WTC11 (cell line): ENCODE measurements at regions not wholly inside any gene's neighbourhood (a gene's known extent, or its start where the extent isn't known, plus 50 kb on each side); places are given as distances from the start of the nearest gene placed in this dataset.

Source experiments
- ATAC-seq: fragments of 200-7000 bp; cut with Tn5 transposase; 2 replicates; pipeline ENCODE4 v1.10.0; 2021; ENCODE audit warnings: mild to moderate bottlenecking, moderate library complexity
- CTCF ChIA-PET: fragments of 300-600 bp; sonication (Branson Sonifier 250); formaldehyde crosslinking; loops from one replicate; lab custom pipeline; 2021; ENCODE audit warnings: antibody characterized with exemption; lab: Charles Lee
- POLR2A ChIA-PET: fragments of 350-600 bp; sonication (Branson Sonifier 250); formaldehyde crosslinking; loops from one replicate; lab custom pipeline; 2021; ENCODE audit warnings: antibody characterized with exemption; lab: Charles Lee
- DNase-seq: peaks from one replicate; pipeline ENCODE4 v3.0.0; 2021; ENCODE audit warnings: low spot score
- H3K27ac Mint-ChIP-seq: 2 replicates; pipeline ENCODE4 v1.8.0; 2021; ENCODE audit warnings: mixed read lengths
- H3K27me3 Mint-ChIP-seq: 2 replicates; pipeline ENCODE4 v1.8.0; 2021; ENCODE audit warnings: low read depth, mild to moderate bottlenecking, moderate library complexity, mixed read lengths
- H3K36me3 Mint-ChIP-seq: 2 replicates; pipeline ENCODE4 v1.8.0; 2021; ENCODE audit warnings: mixed read lengths
- H3K4me1 Mint-ChIP-seq: 2 replicates; pipeline ENCODE4 v1.8.0; 2022; ENCODE audit warnings: mixed read lengths
- H3K4me3 Mint-ChIP-seq: 2 replicates; pipeline ENCODE4 v1.8.0; 2021; ENCODE audit warnings: mild to moderate bottlenecking, moderate library complexity, mixed read lengths
- H3K9me3 Mint-ChIP-seq: 2 replicates; pipeline ENCODE4 v1.8.0; 2021; ENCODE audit warnings: mixed read lengths
- ARID4B ChIP-seq: sonication (generic); formaldehyde crosslinking; IDR thresholded peaks from 2 replicates; pipeline ENCODE4 v1.8.0; 2023; ENCODE audit warnings: missing genetic modification reagents, mild to moderate bottlenecking, borderline replicate concordance
- ATF1 ChIP-seq: sonication (generic); formaldehyde crosslinking; IDR thresholded peaks from 2 replicates; pipeline ENCODE4 v1.8.1; 2023; ENCODE audit warnings: mild to moderate bottlenecking, moderate library complexity, missing genetic modification reagents
- ATF3 ChIP-seq: sonication (generic); formaldehyde crosslinking; conservative IDR thresholded peaks from 2 replicates; pipeline ENCODE4 v1.8.1; 2022; ENCODE audit warnings: mild to moderate bottlenecking, missing genetic modification reagents
- CTCF ChIP-seq: fragments of 200-600 bp; IDR thresholded peaks from 2 replicates; pipeline ENCODE4 v1.8.0; 2022; ENCODE audit warnings: antibody characterized with exemption
- ETV6 ChIP-seq: sonication (generic); formaldehyde crosslinking; IDR thresholded peaks from 2 replicates; pipeline ENCODE4 v1.8.1; 2022; ENCODE audit warnings: mild to moderate bottlenecking, missing genetic modification reagents
- FOXK1 ChIP-seq: sonication (generic); formaldehyde crosslinking; IDR thresholded peaks from 2 replicates; pipeline ENCODE4 v1.8.0; 2022; ENCODE audit warnings: mild to moderate bottlenecking, moderate library complexity, missing genetic modification reagents
- HMGA2 ChIP-seq: fragments of 250-450 bp; sonication (Bioruptor Pico); IDR thresholded peaks from 2 replicates; pipeline ENCODE4 v1.4.0; 2021; ENCODE audit warnings: mild to moderate bottlenecking, moderate library complexity
- IRF2 ChIP-seq: sonication (generic); formaldehyde crosslinking; IDR thresholded peaks from 2 replicates; pipeline ENCODE4 v1.8.0; 2022; ENCODE audit warnings: low read depth, missing genetic modification reagents, borderline replicate concordance
- NR2C2 ChIP-seq: sonication (generic); formaldehyde crosslinking; IDR thresholded peaks from 2 replicates; pipeline ENCODE4 v1.8.0; 2022; ENCODE audit warnings: mild to moderate bottlenecking, missing genetic modification reagents
- OVOL2 ChIP-seq: fragments of 250-450 bp; sonication (Bioruptor Pico); IDR thresholded peaks from 2 replicates; pipeline ENCODE4 v1.9.0; 2021; ENCODE audit warnings: mild to moderate bottlenecking, borderline replicate concordance
- PRRX2 ChIP-seq: fragments of 250-450 bp; sonication (Bioruptor Pico); IDR thresholded peaks from 2 replicates; pipeline ENCODE4 v1.8.0; 2021; ENCODE audit warnings: mild to moderate bottlenecking
- SP1 ChIP-seq: sonication (generic); formaldehyde crosslinking; conservative IDR thresholded peaks from 2 replicates; pipeline ENCODE4 v1.8.1; 2022; ENCODE audit warnings: missing genetic modification reagents
- TEAD4 ChIP-seq: sonication (generic); formaldehyde crosslinking; IDR thresholded peaks from 2 replicates; pipeline ENCODE4 v1.8.0; 2022; ENCODE audit warnings: mild to moderate bottlenecking, missing genetic modification reagents
- ZNF121 ChIP-seq: sonication (generic); formaldehyde crosslinking; IDR thresholded peaks from 2 replicates; pipeline ENCODE4 v1.8.0; 2023; ENCODE audit warnings: missing genetic modification reagents
- ZNF423 ChIP-seq: fragments of 250-450 bp; sonication (Bioruptor Pico); IDR thresholded peaks from 2 replicates; pipeline ENCODE4 v2.1.2; 2022; ENCODE audit warnings: mild to moderate bottlenecking, moderate library complexity
- ZNF532 ChIP-seq: fragments of 250-450 bp; sonication (Bioruptor Pico); IDR thresholded peaks from 2 replicates; pipeline ENCODE4 v1.9.0; 2021; ENCODE audit warnings: mild to moderate bottlenecking, borderline replicate concordance
- TF ChIP-seq, protein P1 (sequence below): sonication (generic); formaldehyde crosslinking; IDR thresholded peaks from 2 replicates; pipeline ENCODE4 v1.8.1; 2022; ENCODE audit warnings: mild to moderate bottlenecking, missing genetic modification reagents, moderate library complexity, borderline replicate concordance
- TF ChIP-seq, protein P2 (sequence below): sonication (generic); formaldehyde crosslinking; IDR thresholded peaks from 2 replicates; pipeline ENCODE4 v1.8.1; 2023; ENCODE audit warnings: mild to moderate bottlenecking, missing genetic modification reagents

DNA sequence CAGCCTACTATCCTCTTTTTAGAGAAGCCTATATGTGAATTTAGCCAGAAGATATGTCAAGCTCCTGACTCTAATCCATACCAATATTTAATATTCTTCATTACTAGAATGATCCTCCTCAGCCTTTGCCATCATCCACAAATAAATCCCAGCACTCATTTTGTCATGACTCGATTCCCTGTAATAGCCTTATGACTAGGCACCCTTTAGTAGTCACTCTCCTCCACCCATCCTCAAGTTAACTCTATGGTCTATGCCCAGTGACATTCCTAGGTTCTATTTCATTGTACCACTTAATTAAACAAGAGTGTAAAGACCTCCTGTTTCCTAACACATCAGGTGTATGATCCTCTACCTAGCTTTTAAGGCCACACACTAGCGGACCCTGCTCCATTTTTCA is 450.4 kb upstream of the CITED2 start (continued):
- TF ChIP-seq, protein P1, sequence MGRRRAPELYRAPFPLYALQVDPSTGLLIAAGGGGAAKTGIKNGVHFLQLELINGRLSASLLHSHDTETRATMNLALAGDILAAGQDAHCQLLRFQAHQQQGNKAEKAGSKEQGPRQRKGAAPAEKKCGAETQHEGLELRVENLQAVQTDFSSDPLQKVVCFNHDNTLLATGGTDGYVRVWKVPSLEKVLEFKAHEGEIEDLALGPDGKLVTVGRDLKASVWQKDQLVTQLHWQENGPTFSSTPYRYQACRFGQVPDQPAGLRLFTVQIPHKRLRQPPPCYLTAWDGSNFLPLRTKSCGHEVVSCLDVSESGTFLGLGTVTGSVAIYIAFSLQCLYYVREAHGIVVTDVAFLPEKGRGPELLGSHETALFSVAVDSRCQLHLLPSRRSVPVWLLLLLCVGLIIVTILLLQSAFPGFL (CRISPR knock-in tag): no peak

DNA sequence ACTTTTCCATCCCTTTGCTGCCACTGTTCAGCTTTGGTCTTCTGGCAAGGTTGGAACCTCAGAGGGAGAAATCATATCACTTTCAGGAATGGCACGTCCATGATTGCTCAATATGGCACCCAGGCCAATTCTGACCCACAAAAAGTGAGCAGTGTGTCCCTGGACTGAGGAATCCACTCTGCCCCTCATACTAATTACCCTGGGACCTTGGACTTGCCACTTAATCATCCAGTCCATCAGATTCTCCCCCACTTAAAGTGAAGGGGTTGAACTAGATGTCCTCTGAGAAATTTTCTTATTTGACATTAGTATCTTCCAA is 449.3 kb upstream of the CITED2 start:
- CTCF ChIA-PET: no interaction called here
- DNase-seq: no peak
- no peaks in the 10 kb centered on the region for H3K4me1 Mint-ChIP-seq
- no peaks in the 10 kb centered on the region for H3K9me3 Mint-ChIP-seq
- H3K36me3 Mint-ChIP-seq: no peaks in the 10 kb centered on the region
- no peak for TF ChIP-seq SP1
- TF ChIP-seq, all 79 proteins: peak for 0
- Mint-ChIP-seq H3K27ac (no peak overlapping the region), H3K27me3 (no peaks in the 10 kb centered on the region), H3K4me3 (no peak overlapping the region)
- POLR2A ChIA-PET: no interaction called here
- ATAC-seq: no peak

DNA sequence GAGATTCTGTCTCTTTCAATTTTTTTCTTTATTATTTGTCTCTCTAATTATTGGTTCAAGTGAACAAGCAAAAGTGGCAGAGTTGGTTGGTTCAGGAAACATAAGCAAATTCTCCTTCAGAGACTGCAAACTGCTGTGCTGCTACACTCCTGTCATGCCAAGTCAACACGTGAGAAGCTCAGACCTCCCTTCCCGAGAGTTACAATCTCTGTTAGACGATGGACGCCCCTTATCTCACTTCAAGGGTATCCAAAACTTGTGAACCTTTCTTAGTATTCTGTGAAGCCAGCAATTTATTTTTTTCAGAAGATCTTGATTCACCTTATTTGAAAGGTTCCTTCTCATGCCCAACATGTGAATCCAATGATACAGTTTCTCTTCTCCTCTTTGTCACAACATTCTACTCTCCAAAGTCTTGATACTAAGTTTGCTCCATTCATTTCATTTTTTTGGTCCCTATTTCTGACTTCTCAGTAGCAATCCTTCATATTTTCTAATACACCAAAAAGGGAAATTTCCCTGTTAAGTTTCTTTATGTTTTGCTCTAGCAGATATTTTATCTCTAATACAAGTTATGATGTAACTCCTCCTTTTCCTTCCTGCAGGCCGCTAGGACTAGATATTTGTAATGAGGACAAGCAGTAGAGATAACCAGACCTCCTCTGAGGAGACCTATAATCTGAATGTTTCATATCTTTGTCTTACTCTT is 448.8 kb upstream of the CITED2 start:
- Mint-ChIP-seq H3K27me3 (no peaks in the 10 kb centered on the region), H3K27ac (no peak overlapping the region), H3K4me1 (no peaks in the 10 kb centered on the region), H3K9me3 (no peaks in the 10 kb centered on the region), H3K4me3 (no peak overlapping the region), H3K36me3 (no peaks in the 10 kb centered on the region)
- no peak for ATAC-seq
- POLR2A ChIA-PET: no interaction called here
- CTCF ChIA-PET: no interaction called here
- DNase-seq: no peak
- TF ChIP-seq HMGA2 (CRISPR knock-in tag) (no peak), ZNF532 (CRISPR knock-in tag) (no peak), ZNF121 (CRISPR knock-in tag) (no peak), OVOL2 (CRISPR knock-in tag) (no peak), FOXK1 (CRISPR knock-in tag) (no peak), CTCF (no peak), ZNF423 (CRISPR knock-in tag) (no peak), ETV6 (CRISPR knock-in tag) (no peak), PRRX2 (CRISPR knock-in tag) (no peak), NR2C2 (CRISPR knock-in tag) (no peak), ATF1 (CRISPR knock-in tag) (no peak), ARID4B (CRISPR knock-in tag) (no peak), ATF3 (CRISPR knock-in tag) (no peak), IRF2 (CRISPR knock-in tag) (no peak), TEAD4 (no peak)
- TF ChIP-seq, protein P2, sequence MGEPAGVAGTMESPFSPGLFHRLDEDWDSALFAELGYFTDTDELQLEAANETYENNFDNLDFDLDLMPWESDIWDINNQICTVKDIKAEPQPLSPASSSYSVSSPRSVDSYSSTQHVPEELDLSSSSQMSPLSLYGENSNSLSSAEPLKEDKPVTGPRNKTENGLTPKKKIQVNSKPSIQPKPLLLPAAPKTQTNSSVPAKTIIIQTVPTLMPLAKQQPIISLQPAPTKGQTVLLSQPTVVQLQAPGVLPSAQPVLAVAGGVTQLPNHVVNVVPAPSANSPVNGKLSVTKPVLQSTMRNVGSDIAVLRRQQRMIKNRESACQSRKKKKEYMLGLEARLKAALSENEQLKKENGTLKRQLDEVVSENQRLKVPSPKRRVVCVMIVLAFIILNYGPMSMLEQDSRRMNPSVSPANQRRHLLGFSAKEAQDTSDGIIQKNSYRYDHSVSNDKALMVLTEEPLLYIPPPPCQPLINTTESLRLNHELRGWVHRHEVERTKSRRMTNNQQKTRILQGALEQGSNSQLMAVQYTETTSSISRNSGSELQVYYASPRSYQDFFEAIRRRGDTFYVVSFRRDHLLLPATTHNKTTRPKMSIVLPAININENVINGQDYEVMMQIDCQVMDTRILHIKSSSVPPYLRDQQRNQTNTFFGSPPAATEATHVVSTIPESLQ (CRISPR knock-in tag): no peak
- TF ChIP-seq, protein P1 (CRISPR knock-in tag): no peak
